ENCODE measurements at regions not wholly inside any gene's neighbourhood (a gene's known extent, or its start where the extent isn't known, plus 50 kb on each side); places are given as distances from the start of the nearest gene placed in this dataset.

- DNase-seq (ENCODE audit: low spot score) = no peak
- no peaks in the 10 kb centered on the region for H3K36me3 Mint-ChIP-seq (ENCODE audit: low read depth)
- H3K9me3 Mint-ChIP-seq (ENCODE audit: low read depth) = no peaks in the 10 kb centered on the region
- H3K4me1 Mint-ChIP-seq (ENCODE audit: low read depth) = peaks cover 6% of the 10 kb centered on the region
- no peaks in the 10 kb centered on the region for H3K27me3 Mint-ChIP-seq (ENCODE audit: low read depth)
- no peak overlapping the region for H3K27ac Mint-ChIP-seq (ENCODE audit: unreplicated experiment)
- no peak overlapping the region for H3K4me3 Mint-ChIP-seq (ENCODE audit: unreplicated experiment)
- no peak for TF ChIP-seq CTCF (IDR thresholded peaks at IDR 0.05)
Measured at GRCh38 chr5:74355041-74355824, 285.3 kb downstream of the ENC1 start.

- Mint-ChIP-seq H3K27me3 (ENCODE audit: low read depth) (no peaks in the 10 kb centered on the region), H3K4me3 (ENCODE audit: unreplicated experiment) (no peak overlapping the region)
Measured at GRCh38 chr5:74352256-74352655, 288.3 kb downstream of the ENC1 start.

GRCh38 chr5:74342948-74343682, 297.4 kb downstream of the ENC1 start:
- DNase-seq (ENCODE audit: low spot score) = no peak
- no peak overlapping the region for H3K27ac Mint-ChIP-seq (ENCODE audit: unreplicated experiment)
- no peak for TF ChIP-seq CTCF (IDR thresholded peaks at IDR 0.05)

More at GRCh38 chr5:74352256-74352655, 288.3 kb downstream of the ENC1 start:
- peaks cover 8% of the 10 kb centered on the region for H3K36me3 Mint-ChIP-seq (ENCODE audit: low read depth)
- no peak for DNase-seq (ENCODE audit: low spot score)
- H3K9me3 Mint-ChIP-seq (ENCODE audit: low read depth) = peaks cover 17% of the 10 kb centered on the region
- no peak overlapping the region for H3K27ac Mint-ChIP-seq (ENCODE audit: unreplicated experiment)
- peaks cover 6% of the 10 kb centered on the region for H3K4me1 Mint-ChIP-seq (ENCODE audit: low read depth)
- TF ChIP-seq CTCF (IDR thresholded peaks at IDR 0.05) = no peak

GRCh38 chr5:74342182-74342581, 298.3 kb downstream of the ENC1 start:
- no peak for TF ChIP-seq CTCF (IDR thresholded peaks at IDR 0.05)
- Mint-ChIP-seq H3K9me3 (ENCODE audit: low read depth) (no peaks in the 10 kb centered on the region), H3K4me1 (ENCODE audit: low read depth) (peaks cover 46% of the 10 kb centered on the region), H3K27ac (ENCODE audit: unreplicated experiment) (peak overlapping the region; percentile 24), H3K36me3 (ENCODE audit: low read depth) (no peaks in the 10 kb centered on the region), H3K4me3 (ENCODE audit: unreplicated experiment) (no peak overlapping the region), H3K27me3 (ENCODE audit: low read depth) (no peaks in the 10 kb centered on the region)
- no peak for DNase-seq (ENCODE audit: low spot score)

More at GRCh38 chr5:74342948-74343682, 297.4 kb downstream of the ENC1 start:
- Mint-ChIP-seq H3K9me3 (ENCODE audit: low read depth) (peaks cover 4% of the 10 kb centered on the region), H3K4me1 (ENCODE audit: low read depth) (peaks cover 36% of the 10 kb centered on the region), H3K36me3 (ENCODE audit: low read depth) (peaks cover 5% of the 10 kb centered on the region), H3K4me3 (ENCODE audit: unreplicated experiment) (no peak overlapping the region), H3K27me3 (ENCODE audit: low read depth) (no peaks in the 10 kb centered on the region)

GRCh38 chr5:74341221-74341620, 299.3 kb downstream of the ENC1 start:
- no peaks in the 10 kb centered on the region for H3K36me3 Mint-ChIP-seq (ENCODE audit: low read depth)
- peaks cover 49% of the 10 kb centered on the region for H3K4me1 Mint-ChIP-seq (ENCODE audit: low read depth)
- H3K27ac Mint-ChIP-seq (ENCODE audit: unreplicated experiment) = no peak overlapping the region
- no peaks in the 10 kb centered on the region for H3K27me3 Mint-ChIP-seq (ENCODE audit: low read depth)
- TF ChIP-seq CTCF (IDR thresholded peaks at IDR 0.05) = no peak
- no peak overlapping the region for H3K4me3 Mint-ChIP-seq (ENCODE audit: unreplicated experiment)
- H3K9me3 Mint-ChIP-seq (ENCODE audit: low read depth) = no peaks in the 10 kb centered on the region
- DNase-seq (ENCODE audit: low spot score) = no peak
